ENCODE measurements at regions not wholly inside any gene's neighbourhood (a gene's known extent, or its start where the extent isn't known, plus 50 kb on each side); places are given as distances from the start of the nearest gene placed in this dataset.

DNA sequence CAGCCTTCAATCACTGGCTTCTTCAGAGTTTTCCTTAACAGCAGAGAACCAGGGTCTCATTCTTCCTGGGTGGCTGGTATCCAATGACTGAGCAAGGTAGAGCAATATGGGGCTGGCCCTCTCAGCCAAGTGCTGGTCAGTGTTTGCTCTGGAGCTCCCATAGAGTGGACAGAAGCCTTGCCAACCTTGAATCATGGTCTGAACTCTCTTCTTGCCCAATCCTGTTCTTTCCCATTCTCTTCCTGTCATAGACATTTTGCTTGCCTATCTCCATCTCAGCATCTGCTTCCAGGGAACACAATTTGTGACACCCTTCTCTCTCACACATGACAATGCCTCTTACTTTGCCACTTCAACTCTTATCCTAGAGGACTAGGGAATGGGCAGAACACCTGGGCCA is 245.6 kb upstream of the PEX5L start:
- no peaks in the 10 kb centered on the region for H3K9me1 ChIP-seq (ENCODE audit: control insufficient read depth, insufficient read depth, low read length)
- H3K4me2 ChIP-seq (ENCODE audit: insufficient read depth, low read length), result no peak overlapping the region
- BruUV-seq (replicated peaks), result no TSS peak
- no peak overlapping the region for H3K4me3 ChIP-seq
- H2AFZ ChIP-seq (ENCODE audit: low read depth, low read length), result no peak overlapping the region
- intact Hi-C loops (cut with micrococcal nuclease) (no loop called here), in situ Hi-C loops (cut with MboI) (no loop called here)
- FAIRE-seq, result no peak
- ATAC-seq, result no peak
- H3K79me2 ChIP-seq (ENCODE audit: control insufficient read depth, insufficient read depth, low read length), result no peaks in the 10 kb centered on the region
- ChIA-PET CTCF (ENCODE audit: low intra/inter-chr PET ratio) (no interaction called here), POLR2A (no interaction called here)
- no peak overlapping the region for H3K9ac ChIP-seq (ENCODE audit: insufficient read depth in 1 of 2, low read depth in 2 of 2, low read length in 2 of 2)
- H3K27ac ChIP-seq (ENCODE audit: extremely low read depth, low read depth, low read length), result no peak overlapping the region
- no peaks in the 10 kb centered on the region for H3K27me3 ChIP-seq (ENCODE audit: control insufficient read depth in 2 of 2, insufficient read depth in 2 of 2, low read length in 2 of 2)
- DNase-seq (ENCODE audit: extremely low read depth in 1 of 4, low spot score in 3 of 4), result no peak
- H3K36me3 ChIP-seq (ENCODE audit: control insufficient read depth, insufficient read depth, low read length), result no peaks in the 10 kb centered on the region
- no peaks in the 10 kb centered on the region for H4K20me1 ChIP-seq (replicated peaks; ENCODE audit: control insufficient read depth, insufficient read depth, low read length)
- 0 out of 2 replicates have a peak, but pooled peaks cover 3% of the 10 kb centered on the region for H3K9me3 ChIP-seq (replicated peaks; ENCODE audit: control insufficient read depth, insufficient read depth, low read depth, low read length)
- no peak for TF ChIP-seq HDAC3 (IDR thresholded peaks at IDR 0.05; ENCODE audit: borderline replicate concordance, partially characterized antibody)
- TF ChIP-seq TCF7L2 (IDR thresholded peaks at IDR 0.05; ENCODE audit: low read depth, low read length), result no peak
- no peaks in the 10 kb centered on the region for H3K4me1 ChIP-seq (replicated peaks in 1 of 2; ENCODE audit: control insufficient read depth in 2 of 2, insufficient read depth in 2 of 2, low read length in 2 of 2)

- ChIA-PET CTCF (ENCODE audit: low intra/inter-chr PET ratio) (no interaction called here), POLR2A (no interaction called here)
- Histone ChIP-seq H3K36me3 (ENCODE audit: control insufficient read depth, insufficient read depth, low read length) (no peaks in the 10 kb centered on the region), H3K9me3 (replicated peaks; ENCODE audit: control insufficient read depth, insufficient read depth, low read depth, low read length) (0 out of 2 replicates have a peak, but pooled peaks cover 3% of the 10 kb centered on the region), H3K27ac (ENCODE audit: extremely low read depth, low read depth, low read length) (no peak overlapping the region), H3K9me1 (ENCODE audit: control insufficient read depth, insufficient read depth, low read length) (no peaks in the 10 kb centered on the region), H3K4me1 (replicated peaks in 1 of 2; ENCODE audit: control insufficient read depth in 2 of 2, insufficient read depth in 2 of 2, low read length in 2 of 2) (no peaks in the 10 kb centered on the region), H2AFZ (ENCODE audit: low read depth, low read length) (no peak overlapping the region), H3K4me2 (ENCODE audit: insufficient read depth, low read length) (no peak overlapping the region), H3K4me3 (no peak overlapping the region), H3K27me3 (ENCODE audit: control insufficient read depth in 2 of 2, insufficient read depth in 2 of 2, low read length in 2 of 2) (no peaks in the 10 kb centered on the region), H3K9ac (ENCODE audit: insufficient read depth in 1 of 2, low read depth in 2 of 2, low read length in 2 of 2) (no peak overlapping the region), H4K20me1 (replicated peaks; ENCODE audit: control insufficient read depth, insufficient read depth, low read length) (no peaks in the 10 kb centered on the region), H3K79me2 (ENCODE audit: control insufficient read depth, insufficient read depth, low read length) (no peaks in the 10 kb centered on the region)
- 0% methylated on average over 3 of the region's 3 CpGs for WGBS (ENCODE audit: insufficient coverage, low coverage, missing lambda C conversion rate)
- FAIRE-seq (no peak), ATAC-seq (no peak), DNase-seq (ENCODE audit: extremely low read depth in 1 of 4, low spot score in 3 of 4) (no peak)
- BruUV-seq (replicated peaks), result no TSS peak
- intact Hi-C loops (cut with micrococcal nuclease) (no loop called here), in situ Hi-C loops (cut with MboI) (no loop called here)
- TF ChIP-seq ZNF57 (CRISPR knock-in tag; IDR thresholded peaks at IDR 0.05) (no peak), ZSCAN29 (IDR thresholded peaks at IDR 0.05) (no peak), ZNF212 (CRISPR knock-in tag; IDR thresholded peaks at IDR 0.05) (no peak), XRCC3 (IDR thresholded peaks at IDR 0.05) (no peak), MYNN (IDR thresholded peaks at IDR 0.05) (no peak), MYNN (CRISPR knock-in tag; IDR thresholded peaks at IDR 0.05) (no peak), ZZZ3 (IDR thresholded peaks at IDR 0.05) (no peak), NR4A1 (CRISPR knock-in tag; IDR thresholded peaks at IDR 0.05) (no peak), NR4A1 (tag; IDR thresholded peaks at IDR 0.05) (no peak), FOXJ3 (CRISPR knock-in tag; IDR thresholded peaks at IDR 0.05) (no peak), TEAD2 (tag; IDR thresholded peaks at IDR 0.05) (no peak)
- TF ChIP-seq, protein P1, sequence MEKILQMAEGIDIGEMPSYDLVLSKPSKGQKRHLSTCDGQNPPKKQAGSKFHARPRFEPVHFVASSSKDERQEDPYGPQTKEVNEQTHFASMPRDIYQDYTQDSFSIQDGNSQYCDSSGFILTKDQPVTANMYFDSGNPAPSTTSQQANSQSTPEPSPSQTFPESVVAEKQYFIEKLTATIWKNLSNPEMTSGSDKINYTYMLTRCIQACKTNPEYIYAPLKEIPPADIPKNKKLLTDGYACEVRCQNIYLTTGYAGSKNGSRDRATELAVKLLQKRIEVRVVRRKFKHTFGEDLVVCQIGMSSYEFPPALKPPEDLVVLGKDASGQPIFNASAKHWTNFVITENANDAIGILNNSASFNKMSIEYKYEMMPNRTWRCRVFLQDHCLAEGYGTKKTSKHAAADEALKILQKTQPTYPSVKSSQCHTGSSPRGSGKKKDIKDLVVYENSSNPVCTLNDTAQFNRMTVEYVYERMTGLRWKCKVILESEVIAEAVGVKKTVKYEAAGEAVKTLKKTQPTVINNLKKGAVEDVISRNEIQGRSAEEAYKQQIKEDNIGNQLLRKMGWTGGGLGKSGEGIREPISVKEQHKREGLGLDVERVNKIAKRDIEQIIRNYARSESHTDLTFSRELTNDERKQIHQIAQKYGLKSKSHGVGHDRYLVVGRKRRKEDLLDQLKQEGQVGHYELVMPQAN (IDR thresholded peaks at IDR 0.05; ENCODE audit: borderline replicate concordance), result no peak
- TF ChIP-seq, protein P2, sequence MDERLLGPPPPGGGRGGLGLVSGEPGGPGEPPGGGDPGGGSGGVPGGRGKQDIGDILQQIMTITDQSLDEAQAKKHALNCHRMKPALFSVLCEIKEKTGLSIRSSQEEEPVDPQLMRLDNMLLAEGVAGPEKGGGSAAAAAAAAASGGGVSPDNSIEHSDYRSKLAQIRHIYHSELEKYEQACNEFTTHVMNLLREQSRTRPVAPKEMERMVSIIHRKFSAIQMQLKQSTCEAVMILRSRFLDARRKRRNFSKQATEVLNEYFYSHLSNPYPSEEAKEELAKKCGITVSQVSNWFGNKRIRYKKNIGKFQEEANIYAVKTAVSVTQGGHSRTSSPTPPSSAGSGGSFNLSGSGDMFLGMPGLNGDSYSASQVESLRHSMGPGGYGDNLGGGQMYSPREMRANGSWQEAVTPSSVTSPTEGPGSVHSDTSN (CRISPR knock-in tag; IDR thresholded peaks at IDR 0.05; ENCODE audit: low read depth), result no peak
- TF ChIP-seq, protein P2 (tag; conservative IDR thresholded peaks at IDR 0.05; ENCODE audit: low read depth), result no peak
Measured at GRCh38 chr3:180283251-180283650, 246.5 kb upstream of the PEX5L start.
